ENCODE measurements at regions not wholly inside any gene's neighbourhood (a gene's known extent, or its start where the extent isn't known, plus 50 kb on each side); places are given as distances from the start of the nearest gene placed in this dataset.

DNA sequence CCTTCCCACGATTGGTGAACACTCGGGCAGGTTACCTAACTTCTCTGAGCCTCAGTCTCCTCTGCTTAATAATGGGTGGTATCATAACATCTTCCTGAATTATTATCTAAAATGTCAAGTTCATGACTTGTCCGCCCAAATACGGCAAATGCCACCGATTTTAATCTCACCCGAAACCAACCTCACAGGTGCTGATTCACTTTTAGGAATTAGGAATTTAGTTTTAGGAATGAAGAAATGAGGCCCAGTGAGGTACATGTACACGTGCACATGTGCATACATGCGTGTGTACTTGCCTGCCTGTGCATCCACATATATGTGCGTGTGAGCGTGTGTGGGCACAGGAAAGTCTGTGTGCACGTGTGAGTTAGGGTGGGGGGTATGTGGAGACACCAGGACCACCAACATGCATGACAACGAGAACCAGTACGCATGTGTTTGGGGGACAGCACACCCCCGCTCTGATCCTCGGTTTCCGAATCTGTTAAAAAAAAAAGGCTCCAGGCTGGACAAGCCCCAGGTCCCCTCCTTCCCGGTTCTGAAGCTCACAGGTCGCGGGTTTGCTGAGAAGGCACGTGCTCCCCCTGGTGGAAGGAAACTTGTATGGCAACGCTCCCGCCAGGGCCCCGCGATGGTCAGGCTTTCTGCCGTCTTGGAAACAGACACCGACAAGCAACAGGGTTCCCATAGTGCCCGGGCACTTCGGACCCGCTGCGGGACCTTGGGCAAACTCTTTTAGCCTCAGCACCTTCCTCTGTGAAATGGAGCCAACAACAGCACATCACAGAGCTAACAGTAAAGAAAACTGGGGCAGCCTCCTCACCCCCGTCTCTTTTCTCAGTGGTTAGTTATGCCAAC, 219.2 kb downstream of the RBFOX3 start:
- TF ChIP-seq, protein P1, sequence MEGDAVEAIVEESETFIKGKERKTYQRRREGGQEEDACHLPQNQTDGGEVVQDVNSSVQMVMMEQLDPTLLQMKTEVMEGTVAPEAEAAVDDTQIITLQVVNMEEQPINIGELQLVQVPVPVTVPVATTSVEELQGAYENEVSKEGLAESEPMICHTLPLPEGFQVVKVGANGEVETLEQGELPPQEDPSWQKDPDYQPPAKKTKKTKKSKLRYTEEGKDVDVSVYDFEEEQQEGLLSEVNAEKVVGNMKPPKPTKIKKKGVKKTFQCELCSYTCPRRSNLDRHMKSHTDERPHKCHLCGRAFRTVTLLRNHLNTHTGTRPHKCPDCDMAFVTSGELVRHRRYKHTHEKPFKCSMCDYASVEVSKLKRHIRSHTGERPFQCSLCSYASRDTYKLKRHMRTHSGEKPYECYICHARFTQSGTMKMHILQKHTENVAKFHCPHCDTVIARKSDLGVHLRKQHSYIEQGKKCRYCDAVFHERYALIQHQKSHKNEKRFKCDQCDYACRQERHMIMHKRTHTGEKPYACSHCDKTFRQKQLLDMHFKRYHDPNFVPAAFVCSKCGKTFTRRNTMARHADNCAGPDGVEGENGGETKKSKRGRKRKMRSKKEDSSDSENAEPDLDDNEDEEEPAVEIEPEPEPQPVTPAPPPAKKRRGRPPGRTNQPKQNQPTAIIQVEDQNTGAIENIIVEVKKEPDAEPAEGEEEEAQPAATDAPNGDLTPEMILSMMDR (IDR thresholded peaks at IDR 0.05; ENCODE audit: insufficient read depth, low read length, poor library complexity, severe bottlenecking): peak; percentile 49
- no peak for TF ChIP-seq EZH2phosphoT487 (conservative IDR thresholded peaks at IDR 0.05; ENCODE audit: low read length)

Measured in SU-DHL-6 (cell line).